NB4 (cell line): ENCODE measurements at regions not wholly inside any gene's neighbourhood (a gene's known extent, or its start where the extent isn't known, plus 50 kb on each side); places are given as distances from the start of the nearest gene placed in this dataset.
A peak's percentile ranks its signal among the peaks of the same experiment; 100 is the strongest.
"Not testable (repeated sequence)": the region's sequence is repeated elsewhere in the genome, so short reads cannot be mapped to it uniquely, and the experiment has no call there.

Experiments
- DNase-seq: peaks from one replicate; pipeline ENCODE4 v3.0.0; 2010; ENCODE audit warnings: low read depth
- H3K4me3 ChIP-seq: one replicate; pipeline ENCODE4 v1.5.1; 2011; ENCODE audit warnings: mild to moderate bottlenecking, low read depth, low read length, moderate library complexity
- MAX ChIP-seq: IDR thresholded peaks from 2 replicates; pipeline ENCODE4 v1.6.1; 2011; ENCODE audit warnings: low read depth, low read length
- MYC ChIP-seq: IDR thresholded peaks from 2 replicates; pipeline ENCODE4 v1.6.1; 2011; ENCODE audit warnings: low read depth, low read length
- POLR2A ChIP-seq: IDR thresholded peaks from 2 replicates; pipeline ENCODE4 v1.6.1; 2011; ENCODE audit warnings: mild to moderate bottlenecking; ENCODE audit not compliant: insufficient read length; ENCODE audit errors: extremely low read depth
- TF ChIP-seq, protein P1 (sequence below): IDR thresholded peaks from one replicate; pipeline ENCODE4 v1.5.1; 2012; ENCODE audit warnings: low read depth, low read length

DNA sequence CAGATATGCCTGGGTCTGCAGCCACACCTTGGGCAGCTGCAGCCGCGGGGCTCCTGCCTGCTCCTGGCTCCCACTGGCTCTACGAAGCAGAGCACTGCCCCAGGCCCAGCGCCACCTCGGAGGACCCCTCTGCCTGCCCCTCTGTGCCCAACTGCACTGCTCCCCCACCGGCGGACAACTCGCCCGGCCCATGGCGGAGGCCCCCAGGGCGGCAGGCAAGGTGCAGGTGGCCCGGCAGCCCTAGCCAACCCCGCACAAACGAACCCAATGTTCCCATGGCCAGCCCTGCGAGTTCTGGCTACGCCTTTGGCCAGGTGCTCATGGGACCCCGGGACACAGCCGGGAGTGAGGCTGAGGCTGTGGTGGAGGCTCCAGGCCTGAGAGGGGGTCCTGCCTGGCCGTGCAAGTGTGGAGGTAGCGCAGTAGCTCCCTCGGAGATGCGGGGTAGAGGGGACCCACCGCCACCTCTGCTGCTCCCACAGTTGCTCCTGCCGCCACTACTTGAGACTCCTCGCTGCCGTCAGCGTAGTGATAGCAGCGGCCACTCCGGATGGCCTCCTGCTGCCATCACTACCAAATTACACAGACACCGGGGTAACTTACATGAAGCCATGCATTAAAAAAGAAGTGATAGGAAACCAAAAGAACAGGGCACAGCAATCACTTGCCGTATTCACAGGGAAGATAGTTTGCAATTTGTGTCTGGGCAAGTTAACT, 97.3 kb upstream of the SP4 start:
- no peak overlapping the region for H3K4me3 ChIP-seq
- no peak for DNase-seq
- TF ChIP-seq MYC (no peak), POLR2A (no peak), MAX (no peak)
- TF ChIP-seq, protein P1, sequence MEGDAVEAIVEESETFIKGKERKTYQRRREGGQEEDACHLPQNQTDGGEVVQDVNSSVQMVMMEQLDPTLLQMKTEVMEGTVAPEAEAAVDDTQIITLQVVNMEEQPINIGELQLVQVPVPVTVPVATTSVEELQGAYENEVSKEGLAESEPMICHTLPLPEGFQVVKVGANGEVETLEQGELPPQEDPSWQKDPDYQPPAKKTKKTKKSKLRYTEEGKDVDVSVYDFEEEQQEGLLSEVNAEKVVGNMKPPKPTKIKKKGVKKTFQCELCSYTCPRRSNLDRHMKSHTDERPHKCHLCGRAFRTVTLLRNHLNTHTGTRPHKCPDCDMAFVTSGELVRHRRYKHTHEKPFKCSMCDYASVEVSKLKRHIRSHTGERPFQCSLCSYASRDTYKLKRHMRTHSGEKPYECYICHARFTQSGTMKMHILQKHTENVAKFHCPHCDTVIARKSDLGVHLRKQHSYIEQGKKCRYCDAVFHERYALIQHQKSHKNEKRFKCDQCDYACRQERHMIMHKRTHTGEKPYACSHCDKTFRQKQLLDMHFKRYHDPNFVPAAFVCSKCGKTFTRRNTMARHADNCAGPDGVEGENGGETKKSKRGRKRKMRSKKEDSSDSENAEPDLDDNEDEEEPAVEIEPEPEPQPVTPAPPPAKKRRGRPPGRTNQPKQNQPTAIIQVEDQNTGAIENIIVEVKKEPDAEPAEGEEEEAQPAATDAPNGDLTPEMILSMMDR: no peak

- no peak for TF ChIP-seq MYC
- no peak for TF ChIP-seq POLR2A
- TF ChIP-seq, protein P1: no peak
- TF ChIP-seq MAX: no peak
- DNase-seq: no peak
- H3K4me3 ChIP-seq: no peak overlapping the region
Observed at GRCh38 chr7:21334906-21335305, 93.0 kb upstream of the SP4 start.

GRCh38 chr7:21336743-21337142, 91.1 kb upstream of the SP4 start:
- no peak for DNase-seq
- TF ChIP-seq POLR2A (no peak), MYC (no peak), MAX (no peak)
- TF ChIP-seq, protein P1: no peak
- no peak overlapping the region for H3K4me3 ChIP-seq

DNA sequence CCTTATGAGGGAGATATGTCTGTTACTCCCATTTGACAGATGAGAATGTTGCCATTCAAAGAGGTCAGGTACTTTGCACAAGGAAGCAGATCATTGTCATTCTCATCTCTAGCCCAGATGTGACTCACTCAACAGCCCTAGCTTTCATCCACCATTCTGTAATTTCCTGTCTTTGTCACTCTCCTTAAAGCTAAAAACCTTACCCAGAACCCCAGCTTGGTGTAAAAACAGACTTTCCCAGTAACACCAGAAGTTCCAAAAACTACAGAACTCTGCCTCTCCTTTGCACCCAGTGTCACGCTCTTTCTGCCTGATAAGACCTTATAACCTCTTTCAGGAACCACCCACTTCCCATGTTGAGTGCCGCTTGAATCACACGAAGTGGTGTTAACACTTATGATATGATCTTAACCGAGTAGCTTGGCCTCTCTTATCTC, 89.1 kb upstream of the SP4 start:
- no peak overlapping the region for H3K4me3 ChIP-seq
- DNase-seq: peak; percentile 36
- TF ChIP-seq MYC (no peak), POLR2A (no peak), MAX (no peak)
- TF ChIP-seq, protein P1: no peak

DNA sequence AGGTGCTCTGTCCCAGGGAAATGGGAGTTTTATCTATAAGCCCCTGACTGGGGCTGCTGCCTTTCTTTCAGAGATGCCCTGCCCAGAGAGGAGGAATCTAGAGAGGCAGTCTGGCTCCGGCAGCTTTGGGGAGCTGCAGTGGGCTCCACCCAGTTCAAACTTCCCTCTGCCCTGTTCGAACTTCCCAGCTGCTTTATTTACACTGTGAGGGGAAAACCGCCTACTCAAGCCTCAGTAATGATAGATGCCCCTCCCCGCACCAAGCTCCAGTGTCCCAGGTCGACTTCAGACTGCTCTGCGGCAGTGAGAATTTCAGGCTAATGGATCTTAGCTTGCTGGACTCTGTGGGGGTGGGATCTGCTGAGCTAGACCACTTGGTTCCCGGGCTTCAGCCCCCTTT, 83.0 kb upstream of the SP4 start:
- H3K4me3 ChIP-seq: not testable (repeated sequence)

DNA sequence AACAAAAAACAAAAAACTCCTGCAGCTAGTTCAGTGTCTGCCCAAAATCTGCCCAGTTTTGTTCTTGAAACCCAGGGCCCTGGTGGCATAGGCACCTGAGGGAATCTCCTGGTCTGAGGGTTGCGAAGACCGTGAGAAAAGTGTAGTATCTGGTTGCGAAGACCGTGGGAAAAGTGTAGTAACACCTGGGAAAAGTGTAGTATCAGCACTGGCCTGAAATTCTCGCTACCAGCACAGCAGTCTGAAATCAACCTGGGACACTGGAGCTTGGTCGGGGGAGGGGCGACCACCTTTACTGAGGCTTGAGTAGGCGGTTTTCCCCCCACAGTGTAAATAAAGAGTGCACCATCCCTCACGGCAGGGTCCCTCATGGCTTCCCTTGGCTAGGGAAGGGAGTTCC, 82.5 kb upstream of the SP4 start:
- no peak for DNase-seq
- H3K4me3 ChIP-seq: no peak overlapping the region
- TF ChIP-seq MYC (no peak), POLR2A (no peak), MAX (no peak)
- TF ChIP-seq, protein P1: no peak

More for the DNA sequence above, 83.0 kb upstream of the SP4 start:
- not testable (repeated sequence) for DNase-seq
